ENCODE measurements at regions not wholly inside any gene's neighbourhood (a gene's known extent, or its start where the extent isn't known, plus 50 kb on each side); places are given as distances from the start of the nearest gene placed in this dataset.

GRCh38 chr3:176058856-176059255 lies 1138.4 kb downstream of the TBL1XR1 start:
- Histone ChIP-seq H2BK20ac (ENCODE audit: low read depth, low read length, poor library complexity, severe bottlenecking) (no peak overlapping the region), H3K9me3 (ENCODE audit: control insufficient read depth, low read depth, low read length) (no peaks in the 10 kb centered on the region), H3K9ac (ENCODE audit: extremely low read depth, insufficient read length, low read length) (no peak overlapping the region), H3K23ac (ENCODE audit: insufficient read length, low read depth, low read length) (no peak overlapping the region), H3K23me2 (ENCODE audit: insufficient read length, low read depth, low read length, poor library complexity, severe bottlenecking) (no peaks in the 10 kb centered on the region), H4K5ac (ENCODE audit: insufficient read length, low read depth, low read length) (no peak overlapping the region), H2BK5ac (ENCODE audit: insufficient read length, low read length) (no peak overlapping the region), H3K14ac (ENCODE audit: insufficient read depth, low read length) (no peak overlapping the region), H3K4me2 (ENCODE audit: insufficient read depth, insufficient read length, low read length) (no peak overlapping the region), H4K8ac (replicated peaks; ENCODE audit: insufficient read length, low read depth, low read length) (no peak overlapping the region), H4K91ac (ENCODE audit: insufficient read length, low read depth, low read length) (no peak overlapping the region), H2BK15ac (ENCODE audit: low read depth, low read length) (no peak overlapping the region), H3K27me3 (ENCODE audit: insufficient read depth, low read length) (no peaks in the 10 kb centered on the region), H3K79me1 (ENCODE audit: insufficient read depth, low read depth, low read length, poor library complexity, severe bottlenecking) (no peaks in the 10 kb centered on the region), H3K4ac (ENCODE audit: low read depth, low read length) (no peak overlapping the region), H3K4me1 (ENCODE audit: insufficient read depth, low read length) (no peaks in the 10 kb centered on the region), H3K79me2 (ENCODE audit: insufficient read depth, low read length) (no peaks in the 10 kb centered on the region), H3T11ph (ENCODE audit: low read length) (no peak overlapping the region), H2AK5ac (ENCODE audit: insufficient read length, low read length) (no peak overlapping the region), H2AFZ (ENCODE audit: low read length) (no peak overlapping the region), H3K56ac (ENCODE audit: insufficient read length, low read depth, low read length) (no peak overlapping the region), H2BK120ac (ENCODE audit: low read depth, low read length, poor library complexity, severe bottlenecking) (no peak overlapping the region), H3K27ac (ENCODE audit: insufficient read length, low read depth, low read length) (no peak overlapping the region), H4K20me1 (ENCODE audit: control insufficient read depth, insufficient read depth, insufficient read length) (no peaks in the 10 kb centered on the region), H3K18ac (ENCODE audit: insufficient read length, low read depth, low read length) (no peak overlapping the region), H2BK12ac (ENCODE audit: insufficient read length, low read depth, low read length) (no peak overlapping the region)
- Mint-ChIP-seq H3K4me3 (no peak overlapping the region), H3K36me3 (ENCODE audit: insufficient read depth in 1 of 3, low read depth in 3 of 3) (no peaks in the 10 kb centered on the region), H3K4me1 (peaks cover 0 to 4% of the 10 kb centered on the region in 2 experiments; a peak in 2 of 4 replicates), H3K9me3 (no peaks in the 10 kb centered on the region; a peak in 1 of 5 replicates), H3K27ac (no peak overlapping the region), H3K27me3 (ENCODE audit: low read depth) (no peaks in the 10 kb centered on the region)
- TF ChIP-seq CTCF (conservative IDR thresholded peaks at IDR 0.05), result no peak
- no peak for DNase-seq

Measured in H9 (cell line).